NCI-H2227 (cell line): ENCODE measurements at regions not wholly inside any gene's neighbourhood (a gene's known extent, or its start where the extent isn't known, plus 50 kb on each side); places are given as distances from the start of the nearest gene placed in this dataset.

Experiments
- DNase-seq: peaks from one replicate; lab custom pipeline; 2025; ENCODE audit not compliant: unreplicated experiment; lab: John Stamatoyannopoulos, UW

DNA sequence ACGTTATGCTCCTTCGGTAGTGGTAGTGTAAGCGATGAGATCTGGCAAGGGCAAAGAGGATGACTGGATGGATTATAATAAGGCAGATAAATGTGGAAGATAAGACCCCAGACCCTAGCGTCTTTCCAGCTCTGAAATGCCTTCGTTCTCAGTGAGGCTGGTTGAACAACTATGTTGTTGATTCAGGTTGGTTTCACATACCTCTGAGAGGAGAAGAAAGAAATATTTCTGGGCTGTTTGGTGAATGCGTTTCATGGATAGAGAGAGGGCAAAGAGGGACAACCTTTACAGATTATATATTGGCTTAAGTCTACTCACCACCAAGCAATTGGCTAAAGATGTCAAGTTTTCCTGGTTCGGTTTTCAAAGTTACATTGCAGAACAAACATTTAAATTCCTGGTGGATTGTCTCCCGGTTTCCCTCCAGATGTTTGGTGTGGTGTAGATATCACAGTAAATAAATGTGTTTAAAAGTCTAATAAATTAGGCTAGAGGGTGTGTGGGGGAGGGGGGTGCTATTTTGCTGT is 190.1 kb upstream of the GLI2 start:
- no peak for DNase-seq

- no peak for DNase-seq
These were observed 189.4 kb upstream of the GLI2 start for GRCh38 chr2:120546048-120546864.

- DNase-seq: no peak
These were observed 188.7 kb upstream of the GLI2 start for GRCh38 chr2:120546865-120547390.

DNA sequence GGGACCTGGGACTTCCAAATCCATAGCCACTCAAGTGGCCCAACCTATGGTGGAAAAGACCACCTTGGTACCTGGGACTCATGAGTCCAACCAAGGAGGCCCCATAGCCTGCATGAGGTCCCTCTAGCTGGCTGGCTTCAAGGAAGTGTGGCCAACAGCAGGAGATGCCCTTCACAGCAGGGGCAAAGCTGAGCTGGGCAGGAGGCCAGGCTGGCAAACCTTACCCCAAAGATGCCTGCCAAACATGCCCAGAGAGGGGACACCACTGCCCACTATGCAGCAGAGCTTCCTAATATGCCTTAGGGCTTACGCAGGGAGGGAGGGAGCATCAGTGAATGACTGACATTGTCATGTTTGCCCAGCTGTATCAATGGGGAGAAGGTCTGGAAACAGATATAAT is 188.0 kb upstream of the GLI2 start:
- no peak for DNase-seq

DNA sequence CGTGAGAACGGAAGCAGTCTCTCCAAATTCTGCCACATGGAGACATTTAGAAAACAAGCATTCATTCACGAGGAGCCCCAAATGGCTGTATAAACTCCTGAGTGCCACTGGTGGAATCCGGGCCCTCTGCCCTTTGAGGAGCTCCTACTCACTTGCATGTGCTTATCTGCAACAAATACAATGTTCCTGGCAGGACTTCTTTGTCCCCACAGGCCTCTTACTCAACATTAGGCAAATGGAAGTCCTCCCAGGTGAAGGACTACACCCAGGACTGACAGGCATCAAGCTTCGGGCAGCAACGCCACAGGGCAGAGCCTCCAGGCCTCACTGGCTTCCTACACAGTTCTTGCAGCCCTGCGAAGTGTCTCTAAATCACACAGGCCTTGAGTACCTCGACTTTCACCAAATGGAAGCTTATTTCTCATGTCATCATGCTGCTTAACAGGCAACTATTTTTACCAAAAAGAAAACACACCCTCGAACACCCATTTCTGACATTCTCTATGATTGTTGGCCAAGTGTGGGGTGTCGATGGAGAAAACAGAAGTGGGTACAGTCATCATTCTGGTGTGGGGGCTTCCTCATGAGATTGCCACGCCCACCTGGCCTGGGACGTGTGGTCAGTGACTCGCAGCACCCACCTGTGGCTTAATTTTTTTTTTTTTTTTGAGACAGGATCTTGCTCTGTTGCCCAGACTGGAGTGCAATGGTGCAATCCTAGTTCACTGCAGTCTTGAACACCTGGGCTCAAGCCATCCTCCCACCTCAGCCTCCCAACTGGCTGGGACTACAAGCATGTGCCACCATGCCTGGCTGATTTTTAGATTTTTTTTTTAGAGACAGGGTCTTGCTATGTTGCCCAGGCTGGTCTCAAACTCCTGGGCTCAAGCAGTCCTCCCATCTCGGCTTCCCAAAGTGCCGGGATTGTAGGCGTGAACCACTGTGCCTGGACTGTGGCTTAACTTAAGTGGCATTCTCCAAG is 186.8 kb upstream of the GLI2 start:
- no peak for DNase-seq

DNA sequence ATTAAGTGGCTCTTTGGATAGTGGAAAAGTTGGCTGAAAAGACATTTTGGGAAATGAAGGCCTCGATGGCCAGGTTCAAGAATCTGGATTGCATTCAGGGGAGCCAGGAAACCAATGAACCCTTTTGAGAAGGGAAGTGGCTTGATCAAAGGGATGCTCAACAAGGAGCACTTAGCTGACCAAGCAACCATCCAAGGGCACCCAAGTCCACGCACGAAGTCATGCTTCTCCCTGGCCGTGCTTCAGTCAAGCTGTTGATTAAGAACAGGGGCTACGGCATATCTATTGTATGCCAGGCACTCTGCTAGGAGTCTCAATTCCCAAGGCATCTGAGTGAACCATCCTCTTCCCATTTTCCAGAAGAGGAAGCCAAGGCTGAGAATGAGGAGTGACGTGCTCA is 185.8 kb upstream of the GLI2 start:
- DNase-seq: no peak

DNA sequence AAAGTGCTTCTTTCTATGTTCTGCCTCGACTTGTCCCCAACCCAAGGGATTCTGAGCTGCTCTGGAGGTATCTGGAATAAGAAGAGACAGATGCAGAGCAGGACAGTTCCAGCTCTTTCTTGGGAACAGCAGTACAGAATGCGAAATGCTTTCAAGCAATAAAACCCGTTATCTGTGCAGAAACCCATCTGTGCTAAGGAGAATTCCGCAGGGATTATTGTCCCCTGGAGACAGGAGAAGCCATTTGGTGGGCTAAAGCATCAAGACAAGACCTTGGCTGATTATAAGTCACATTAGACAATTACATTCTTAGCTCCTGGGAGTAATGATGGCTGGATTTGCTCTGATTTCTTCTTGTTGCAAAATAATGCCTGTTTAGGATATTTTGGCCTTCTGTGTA is 185.4 kb upstream of the GLI2 start:
- no peak for DNase-seq

DNA sequence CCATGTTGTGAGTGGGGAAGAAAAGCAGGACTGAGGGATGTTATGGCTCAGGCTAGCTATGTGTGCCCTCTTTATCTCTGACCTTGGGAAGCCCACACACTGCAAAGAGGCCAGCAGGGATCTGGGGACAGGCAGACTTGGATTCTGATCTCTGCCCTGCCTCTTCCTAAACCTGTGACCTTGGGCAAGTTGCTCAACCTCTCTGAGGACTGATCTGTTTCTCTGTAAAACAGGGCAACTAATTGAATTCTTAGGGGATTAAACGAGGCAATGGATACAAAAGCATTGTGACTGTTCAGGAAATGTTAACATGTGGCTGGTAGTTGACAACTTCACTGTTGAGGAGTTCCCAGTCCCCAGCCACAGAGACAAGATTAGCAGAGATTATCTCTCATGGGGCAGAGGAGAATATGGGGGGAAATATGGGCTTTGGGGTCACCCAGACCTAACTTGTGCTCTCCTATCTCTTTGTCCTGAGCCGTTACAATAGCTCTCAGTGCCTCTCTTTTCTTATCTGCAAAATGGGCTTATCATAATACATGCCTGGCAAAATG is 184.7 kb upstream of the GLI2 start:
- no peak for DNase-seq

DNA sequence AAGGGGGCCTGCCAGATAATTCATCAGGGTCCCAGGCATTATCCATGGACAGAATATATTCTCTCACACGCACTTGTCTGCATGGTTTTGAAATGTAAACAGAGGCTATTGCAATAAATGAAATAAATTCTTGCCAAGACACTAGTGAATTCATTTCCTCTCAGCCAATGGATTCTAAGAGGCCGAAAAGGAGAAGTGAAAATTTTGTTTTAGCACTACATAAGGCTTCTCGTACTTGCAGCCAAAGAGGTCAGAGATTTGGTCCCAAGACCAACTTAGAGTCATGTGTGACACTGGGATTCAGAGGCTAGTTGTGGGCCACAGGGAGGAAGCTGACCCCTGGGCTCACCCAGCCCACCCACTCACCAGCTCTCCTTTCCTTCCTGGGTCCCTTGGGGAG is 184.1 kb upstream of the GLI2 start:
- no peak for DNase-seq

DNA sequence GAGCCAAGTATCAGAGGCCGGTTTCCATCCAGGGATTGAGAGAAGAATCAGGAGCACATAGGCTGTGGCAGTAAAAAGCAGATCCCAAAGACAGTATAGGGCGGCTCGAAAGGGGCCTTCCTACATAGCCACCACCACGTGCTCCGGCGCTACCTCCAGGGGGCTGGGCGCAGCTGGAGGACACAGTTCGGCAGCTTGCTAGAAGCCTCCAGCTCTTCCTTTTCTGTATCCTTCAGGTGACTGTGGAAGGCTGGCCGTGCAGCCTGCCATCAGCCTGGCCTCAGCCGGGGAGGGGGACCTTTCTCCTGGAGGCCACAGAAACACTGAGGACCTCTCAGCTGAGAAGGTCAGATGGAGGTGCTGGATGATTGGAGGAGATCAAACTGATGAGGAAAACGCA is 183.6 kb upstream of the GLI2 start:
- DNase-seq: no peak

- no peak for DNase-seq
These were observed 182.7 kb upstream of the GLI2 start for GRCh38 chr2:120552800-120553481.

DNA sequence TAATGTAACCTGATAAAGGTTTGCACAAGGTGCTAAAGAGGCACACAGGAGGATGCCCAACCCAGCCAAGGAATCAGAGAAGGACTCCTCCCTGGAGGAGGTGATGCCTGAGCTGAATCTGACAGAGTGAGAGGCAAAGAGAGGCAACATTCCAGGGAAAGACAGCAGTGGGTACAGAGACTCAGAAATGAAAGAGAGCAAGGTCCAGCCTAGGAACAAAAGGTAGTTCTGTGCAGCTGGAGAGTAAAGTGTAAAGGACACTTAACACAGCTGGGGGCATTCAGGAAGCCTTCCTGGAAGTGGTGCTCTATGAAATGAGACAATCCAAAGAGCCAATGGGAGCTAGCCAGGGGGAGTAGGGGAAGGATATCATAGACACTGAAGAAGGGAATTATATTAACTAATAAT is 181.0 kb upstream of the GLI2 start:
- DNase-seq: no peak

- DNase-seq: no peak
These were observed 180.6 kb upstream of the GLI2 start for GRCh38 chr2:120555092-120555491.

- no peak for DNase-seq
These were observed 178.8 kb upstream of the GLI2 start for GRCh38 chr2:120556911-120557310.

GRCh38 chr2:120558847-120559246 is 176.8 kb upstream of the GLI2 start:
- DNase-seq: no peak

DNA sequence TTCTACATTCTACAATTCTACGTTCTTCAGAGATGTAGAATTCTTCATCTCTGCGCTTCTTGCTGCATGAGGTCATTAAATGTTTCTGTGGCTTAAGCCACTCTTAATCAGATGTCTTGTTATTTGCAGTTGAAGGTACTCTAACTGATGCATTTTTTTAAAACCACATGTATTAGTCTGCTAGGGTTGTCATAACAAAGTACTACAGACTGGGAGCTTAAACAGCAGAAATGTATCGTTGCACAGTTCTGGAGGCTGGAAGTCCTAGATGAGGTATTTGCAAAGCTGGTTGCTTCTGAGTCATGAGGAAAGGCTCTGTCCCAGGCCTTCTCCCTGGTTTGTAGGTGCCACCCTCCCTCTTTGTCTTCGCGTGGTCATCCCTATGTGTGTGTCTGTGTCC is 176.3 kb upstream of the GLI2 start:
- no peak for DNase-seq

- no peak for DNase-seq
These were observed 175.3 kb upstream of the GLI2 start for GRCh38 chr2:120560330-120560729.

- DNase-seq: no peak
These were observed 174.2 kb upstream of the GLI2 start for GRCh38 chr2:120561379-120562035.

DNA sequence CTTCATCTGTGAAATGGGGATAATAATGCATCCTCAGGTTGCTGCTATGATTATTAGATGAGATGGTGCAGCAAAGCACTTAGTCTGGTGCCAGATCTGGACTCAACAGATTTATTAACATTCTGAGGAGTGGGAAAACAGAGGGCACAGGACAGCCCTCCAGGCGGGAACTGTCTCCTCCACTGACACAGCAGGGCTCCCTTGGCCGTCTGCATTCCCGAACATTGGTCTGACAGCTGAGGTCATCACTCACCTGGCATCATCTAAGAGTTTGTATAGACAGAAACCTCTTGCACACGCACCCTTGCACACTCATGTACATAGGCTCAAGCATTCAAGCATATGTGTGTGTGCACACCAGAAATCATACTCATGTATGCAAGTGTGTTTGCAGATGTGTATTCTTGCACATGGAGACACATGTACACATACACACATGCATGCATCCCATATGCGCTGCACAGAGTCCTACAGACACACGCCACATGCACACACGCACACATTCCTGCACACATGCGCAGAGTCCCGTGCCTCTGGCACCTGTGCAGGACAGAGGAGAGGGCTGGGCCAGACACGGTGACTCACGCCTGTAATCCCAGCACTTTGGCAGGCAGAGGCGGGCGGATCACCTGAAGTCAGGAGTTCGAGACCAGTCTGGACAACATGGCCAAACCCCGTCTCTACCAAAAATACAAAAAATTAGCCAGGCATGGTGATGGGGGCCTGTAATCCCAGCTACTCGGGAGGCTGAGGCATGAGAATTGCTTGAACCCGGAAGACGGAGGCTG is 173.3 kb upstream of the GLI2 start:
- no peak for DNase-seq
